SJSA1 (cell line): ENCODE measurements at regions not wholly inside any gene's neighbourhood (a gene's known extent, or its start where the extent isn't known, plus 50 kb on each side); places are given as distances from the start of the nearest gene placed in this dataset.

Experiments used
- DNase-seq, 2 experiments: peaks; one replicate each; pipeline ENCODE4 v3.0.0-alpha.2; 2015 to 2020; ENCODE audit warnings: low spot score in 2 of 2, low read depth in 1 of 2
- H3K27ac ChIP-seq: fragments of 250-450 bp; sonication (Bioruptor Pico); 2 replicates; pipeline ENCODE4 v1.5.1; 2020; ENCODE audit warnings: mild to moderate bottlenecking, moderate library complexity
- H3K27me3 ChIP-seq: fragments of 250-450 bp; sonication (Bioruptor Pico); replicated peaks from 2 replicates; pipeline ENCODE4 v1.5.1; 2020; ENCODE audit warnings: mild to moderate bottlenecking, moderate library complexity
- H3K36me3 ChIP-seq: fragments of 250-450 bp; sonication (Bioruptor Pico); 2 replicates; pipeline ENCODE4 v1.5.1; 2020; ENCODE audit warnings: mild to moderate bottlenecking
- H3K4me1 ChIP-seq: fragments of 250-450 bp; sonication (Bioruptor Pico); replicated peaks from 2 replicates; pipeline ENCODE4 v1.6.1; 2021; ENCODE audit warnings: mild to moderate bottlenecking
- H3K4me3 ChIP-seq: fragments of 250-450 bp; sonication (Bioruptor Pico); 2 replicates; pipeline ENCODE4 v1.5.1; 2020; ENCODE audit warnings: mild to moderate bottlenecking
- H3K9me3 ChIP-seq: fragments of 250-450 bp; sonication (Bioruptor Pico); replicated peaks from 2 replicates; pipeline ENCODE4 v1.5.1; 2020; ENCODE audit warnings: mild to moderate bottlenecking

GRCh38 chr14:97930166-97930565, 1133.0 kb downstream of the VRK1 start:
- DNase-seq: no peak
- Histone ChIP-seq H3K4me3 (no peak overlapping the region), H3K4me1 (no peaks in the 10 kb centered on the region), H3K27ac (no peak overlapping the region), H3K9me3 (no peaks in the 10 kb centered on the region; the same call in 1 of the 2 replicates), H3K36me3 (no peaks in the 10 kb centered on the region), H3K27me3 (no peaks in the 10 kb centered on the region)

- DNase-seq: no peak
- Histone ChIP-seq H3K9me3 (no peaks in the 10 kb centered on the region; the same call in 1 of the 2 replicates), H3K4me3 (no peak overlapping the region), H3K27me3 (no peaks in the 10 kb centered on the region), H3K36me3 (no peaks in the 10 kb centered on the region), H3K27ac (no peak overlapping the region), H3K4me1 (no peaks in the 10 kb centered on the region)
These were observed 1134.1 kb downstream of the VRK1 start for GRCh38 chr14:97931273-97931672.

- H3K4me3 ChIP-seq: no peak overlapping the region
These were observed 1145.7 kb downstream of the VRK1 start for GRCh38 chr14:97942921-97943320.

GRCh38 chr14:97943619-97944018, 1146.4 kb downstream of the VRK1 start:
- no peaks in the 10 kb centered on the region for H3K27me3 ChIP-seq
- no peaks in the 10 kb centered on the region for H3K4me1 ChIP-seq
- no peak for DNase-seq
- no peaks in the 10 kb centered on the region for H3K36me3 ChIP-seq
- H3K27ac ChIP-seq: no peak overlapping the region
- H3K4me3 ChIP-seq: no peak overlapping the region
- H3K9me3 ChIP-seq: no peaks in the 10 kb centered on the region

More at GRCh38 chr14:97942921-97943320, 1145.7 kb downstream of the VRK1 start:
- Histone ChIP-seq H3K4me1 (no peaks in the 10 kb centered on the region), H3K9me3 (no peaks in the 10 kb centered on the region), H3K27ac (no peak overlapping the region), H3K36me3 (no peaks in the 10 kb centered on the region), H3K27me3 (no peaks in the 10 kb centered on the region)
- DNase-seq: peak in 1 of 2 experiments; percentile 1

- H3K9me3 ChIP-seq: no peaks in the 10 kb centered on the region
- H3K4me1 ChIP-seq: no peaks in the 10 kb centered on the region
These were observed 1147.2 kb downstream of the VRK1 start for GRCh38 chr14:97944380-97944779.

GRCh38 chr14:97945631-97946030, 1148.4 kb downstream of the VRK1 start:
- H3K4me3 ChIP-seq: no peak overlapping the region
- H3K36me3 ChIP-seq: no peaks in the 10 kb centered on the region
- H3K9me3 ChIP-seq: no peaks in the 10 kb centered on the region
- peak in 1 of 2 experiments; percentile 1 for DNase-seq
- H3K4me1 ChIP-seq: no peaks in the 10 kb centered on the region
- no peaks in the 10 kb centered on the region for H3K27me3 ChIP-seq
- H3K27ac ChIP-seq: no peak overlapping the region

More at GRCh38 chr14:97944380-97944779, 1147.2 kb downstream of the VRK1 start:
- H3K4me3 ChIP-seq: no peak overlapping the region
- no peaks in the 10 kb centered on the region for H3K36me3 ChIP-seq
- no peak overlapping the region for H3K27ac ChIP-seq
- no peaks in the 10 kb centered on the region for H3K27me3 ChIP-seq
- DNase-seq: no peak

- no peaks in the 10 kb centered on the region for H3K4me1 ChIP-seq
- no peak overlapping the region for H3K27ac ChIP-seq
- no peaks in the 10 kb centered on the region for H3K36me3 ChIP-seq
- no peaks in the 10 kb centered on the region for H3K27me3 ChIP-seq
- no peak for DNase-seq
- H3K9me3 ChIP-seq: no peaks in the 10 kb centered on the region
- no peak overlapping the region for H3K4me3 ChIP-seq
These were observed 1149.1 kb downstream of the VRK1 start for GRCh38 chr14:97946240-97946639.

GRCh38 chr14:97946641-97947040, 1149.5 kb downstream of the VRK1 start:
- no peaks in the 10 kb centered on the region for H3K27me3 ChIP-seq
- H3K27ac ChIP-seq: no peak overlapping the region
- no peak for DNase-seq
- no peaks in the 10 kb centered on the region for H3K9me3 ChIP-seq
- no peak overlapping the region for H3K4me3 ChIP-seq
- H3K4me1 ChIP-seq: no peaks in the 10 kb centered on the region
- H3K36me3 ChIP-seq: no peaks in the 10 kb centered on the region

GRCh38 chr14:97948841-97949240, 1151.7 kb downstream of the VRK1 start:
- Histone ChIP-seq H3K9me3 (no peaks in the 10 kb centered on the region), H3K27ac (no peak overlapping the region)

GRCh38 chr14:97956581-97957340, 1159.6 kb downstream of the VRK1 start:
- Histone ChIP-seq H3K36me3 (no peaks in the 10 kb centered on the region), H3K4me1 (no peaks in the 10 kb centered on the region), H3K27ac (no peak overlapping the region), H3K9me3 (no peaks in the 10 kb centered on the region), H3K27me3 (no peaks in the 10 kb centered on the region), H3K4me3 (no peak overlapping the region)
- no peak for DNase-seq

More at GRCh38 chr14:97948841-97949240, 1151.7 kb downstream of the VRK1 start:
- Histone ChIP-seq H3K27me3 (no peaks in the 10 kb centered on the region), H3K4me1 (no peaks in the 10 kb centered on the region), H3K36me3 (no peaks in the 10 kb centered on the region), H3K4me3 (no peak overlapping the region)
- DNase-seq: peak; percentile 21 to 45

GRCh38 chr14:97959251-97959650, 1162.1 kb downstream of the VRK1 start:
- no peaks in the 10 kb centered on the region for H3K4me1 ChIP-seq
- no peaks in the 10 kb centered on the region for H3K9me3 ChIP-seq
- H3K27me3 ChIP-seq: no peaks in the 10 kb centered on the region
- H3K4me3 ChIP-seq: no peak overlapping the region
- H3K27ac ChIP-seq: no peak overlapping the region
- no peaks in the 10 kb centered on the region for H3K36me3 ChIP-seq
- DNase-seq: no peak

GRCh38 chr14:97960436-97960835, 1163.3 kb downstream of the VRK1 start:
- H3K27ac ChIP-seq: no peak overlapping the region
- H3K9me3 ChIP-seq: no peaks in the 10 kb centered on the region
- H3K36me3 ChIP-seq: no peaks in the 10 kb centered on the region
- H3K27me3 ChIP-seq: no peaks in the 10 kb centered on the region
- no peak for DNase-seq
- no peak overlapping the region for H3K4me3 ChIP-seq
- H3K4me1 ChIP-seq: no peaks in the 10 kb centered on the region

GRCh38 chr14:97970222-97970621, 1173.0 kb downstream of the VRK1 start:
- Histone ChIP-seq H3K4me3 (no peak overlapping the region), H3K9me3 (no peaks in the 10 kb centered on the region), H3K27me3 (no peaks in the 10 kb centered on the region), H3K36me3 (no peaks in the 10 kb centered on the region), H3K4me1 (no peaks in the 10 kb centered on the region), H3K27ac (no peak overlapping the region)
- no peak for DNase-seq

GRCh38 chr14:97975216-97975615, 1178.0 kb downstream of the VRK1 start:
- Histone ChIP-seq H3K9me3 (no peaks in the 10 kb centered on the region), H3K4me1 (no peaks in the 10 kb centered on the region), H3K27ac (no peak overlapping the region)

GRCh38 chr14:97975962-97976361, 1178.8 kb downstream of the VRK1 start:
- no peak for DNase-seq
- Histone ChIP-seq H3K9me3 (no peaks in the 10 kb centered on the region), H3K4me3 (no peak overlapping the region), H3K4me1 (no peaks in the 10 kb centered on the region), H3K36me3 (no peaks in the 10 kb centered on the region), H3K27ac (no peak overlapping the region), H3K27me3 (no peaks in the 10 kb centered on the region)

More at GRCh38 chr14:97975216-97975615, 1178.0 kb downstream of the VRK1 start:
- no peaks in the 10 kb centered on the region for H3K27me3 ChIP-seq
- DNase-seq: no peak
- no peaks in the 10 kb centered on the region for H3K36me3 ChIP-seq
- no peak overlapping the region for H3K4me3 ChIP-seq
